Mesendoderm (in vitro differentiated cells): ENCODE measurements at regions not wholly inside any gene's neighbourhood (a gene's known extent, or its start where the extent isn't known, plus 50 kb on each side); places are given as distances from the start of the nearest gene placed in this dataset.

ENCODE experiments used
- DNase-seq: peaks from one replicate; pipeline ENCODE4 v3.0.0; 2013
- H2AK5ac ChIP-seq: 2 replicates; pipeline ENCODE4 v1.6.1; 2013; ENCODE audit warnings: low read length, inconsistent platforms
- H2BK120ac ChIP-seq: 2 replicates; pipeline ENCODE4 v1.6.1; 2013; ENCODE audit warnings: low read depth, mild to moderate bottlenecking, low read length, moderate library complexity, mixed read lengths
- H2BK15ac ChIP-seq: replicated peaks from 2 replicates; pipeline ENCODE4 v1.6.1; 2013; ENCODE audit warnings: low read depth, mild to moderate bottlenecking, moderate library complexity
- H2BK5ac ChIP-seq: 2 replicates; pipeline ENCODE4 v1.6.1; 2013; ENCODE audit warnings: low read length, inconsistent platforms
- H3K18ac ChIP-seq: 2 replicates; pipeline ENCODE4 v1.6.1; 2013; ENCODE audit warnings: mild to moderate bottlenecking, low read length, mixed read lengths
- H3K23ac ChIP-seq: one replicate; pipeline ENCODE4 v1.6.1; 2013; ENCODE audit warnings: low read length
- H3K27ac ChIP-seq: 2 replicates; pipeline ENCODE4 v1.5.1; 2013; ENCODE audit warnings: low read depth, mild to moderate bottlenecking, inconsistent platforms, low read length, moderate library complexity
- H3K27me3 ChIP-seq: 2 replicates; pipeline ENCODE4 v1.6.1; 2013; ENCODE audit warnings: low read length, control low read depth, mild to moderate bottlenecking, inconsistent platforms; ENCODE audit not compliant: insufficient read depth, poor library complexity
- H3K36me3 ChIP-seq: 2 replicates; pipeline ENCODE4 v1.6.1; 2013; ENCODE audit warnings: low read length, inconsistent platforms; ENCODE audit not compliant: control insufficient read depth, insufficient read depth
- H3K4ac ChIP-seq: one replicate; pipeline ENCODE4 v1.6.1; 2013; ENCODE audit warnings: low read depth, mild to moderate bottlenecking, low read length, moderate library complexity
- H3K4me1 ChIP-seq: 2 replicates; pipeline ENCODE4 v1.6.1; 2013; ENCODE audit warnings: low read depth, low read length, inconsistent platforms; ENCODE audit not compliant: control insufficient read depth
- H3K4me2 ChIP-seq: 2 replicates; pipeline ENCODE4 v1.6.1; 2013; ENCODE audit warnings: low read length
- H3K4me3 ChIP-seq: 2 replicates; pipeline ENCODE4 v1.5.1; 2013; ENCODE audit warnings: mild to moderate bottlenecking, low read length
- H3K56ac ChIP-seq: one replicate; pipeline ENCODE4 v1.6.1; 2013; ENCODE audit warnings: low read length
- H3K79me1 ChIP-seq: 2 replicates; pipeline ENCODE4 v1.6.1; 2013; ENCODE audit warnings: low read length, inconsistent platforms
- H3K79me2 ChIP-seq: 2 replicates; pipeline ENCODE4 v1.6.1; 2013; ENCODE audit warnings: mild to moderate bottlenecking, low read length; ENCODE audit not compliant: control insufficient read depth, insufficient read depth
- H3K9ac ChIP-seq: 2 replicates; pipeline ENCODE4 v1.6.1; 2013; ENCODE audit warnings: low read length, inconsistent platforms
- H4K5ac ChIP-seq: one replicate; pipeline ENCODE4 v1.6.1; 2013; ENCODE audit warnings: low read length
- H4K8ac ChIP-seq: one replicate; pipeline ENCODE4 v1.6.1; 2013; ENCODE audit warnings: low read depth, mild to moderate bottlenecking, control low read depth, low read length, moderate library complexity
- WGBS: extraction: QIAGEN DNeasy Blood & Tissue Kit; methylation state at CpG from one replicate; pipeline ENCODE4 v1.1.7; 2013; ENCODE audit warnings: low lambda C conversion rate, missing lambda C conversion rate; ENCODE audit not compliant: insufficient coverage; ENCODE audit errors: extremely low coverage; 5-methylcytosine and 5-hydroxymethylcytosine counted together

- no peak overlapping the region for H3K4me3 ChIP-seq
- no peaks in the 10 kb centered on the region for H3K4me1 ChIP-seq
- no peaks in the 10 kb centered on the region for H3K79me1 ChIP-seq
- no peak overlapping the region for H3K27ac ChIP-seq
- H3K9ac ChIP-seq: no peak overlapping the region
- H2BK120ac ChIP-seq: no peak overlapping the region
- no peak overlapping the region for H3K56ac ChIP-seq
- no peak overlapping the region for H3K18ac ChIP-seq
- no peak overlapping the region for H2BK5ac ChIP-seq
- no peaks in the 10 kb centered on the region for H3K36me3 ChIP-seq
- no peak overlapping the region for H3K23ac ChIP-seq
- H3K4ac ChIP-seq: no peak overlapping the region
- no CpG with 5 or more reads among the region's 2 CpGs for WGBS
- no peak overlapping the region for H4K5ac ChIP-seq
- no peak overlapping the region for H2AK5ac ChIP-seq
- DNase-seq: no peak
- no peaks in the 10 kb centered on the region for H3K79me2 ChIP-seq
- H3K27me3 ChIP-seq: no peaks in the 10 kb centered on the region
- H4K8ac ChIP-seq: no peak overlapping the region
- H2BK15ac ChIP-seq: no peak overlapping the region
- H3K4me2 ChIP-seq: no peak overlapping the region
Measured at GRCh38 chr4:149870008-149870407, 54.4 kb upstream of the IQCM start.

- WGBS: 100% methylated on average over 1 of the region's 1 CpG
Measured at GRCh38 chr4:149881744-149882143, 66.1 kb upstream of the IQCM start.

DNA sequence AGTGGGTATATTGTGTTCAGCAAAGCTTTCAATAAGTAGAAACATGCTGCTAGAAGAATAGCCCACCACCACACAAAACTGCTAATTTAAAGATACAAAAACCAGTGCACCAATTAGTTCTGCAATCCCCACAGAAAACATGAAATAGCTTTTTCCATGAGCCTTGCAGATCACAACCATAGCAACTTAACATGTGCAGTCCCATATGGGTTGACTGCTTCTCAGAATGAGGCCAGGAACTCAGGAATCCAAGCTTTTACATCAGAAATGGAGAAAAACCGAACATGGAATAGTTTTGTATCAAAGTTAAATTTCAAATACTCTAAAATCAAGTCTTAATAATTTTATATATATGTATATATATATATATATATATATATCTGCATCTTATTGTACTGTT is 66.6 kb upstream of the IQCM start:
- Histone ChIP-seq H3K27me3 (no peaks in the 10 kb centered on the region), H3K4me2 (no peak overlapping the region), H3K27ac (no peak overlapping the region), H3K36me3 (no peaks in the 10 kb centered on the region), H2BK120ac (no peak overlapping the region), H3K79me2 (no peaks in the 10 kb centered on the region), H3K23ac (no peak overlapping the region), H4K8ac (no peak overlapping the region), H3K79me1 (no peaks in the 10 kb centered on the region), H3K4me3 (no peak overlapping the region), H3K4me1 (no peaks in the 10 kb centered on the region), H3K9ac (no peak overlapping the region), H2AK5ac (no peak overlapping the region), H3K56ac (no peak overlapping the region), H3K4ac (no peak overlapping the region), H2BK15ac (no peak overlapping the region), H2BK5ac (no peak overlapping the region), H4K5ac (no peak overlapping the region), H3K18ac (no peak overlapping the region)
- DNase-seq: no peak
- no CpG with 5 or more reads among the region's 1 CpG for WGBS

More at GRCh38 chr4:149881744-149882143, 66.1 kb upstream of the IQCM start:
- Histone ChIP-seq H3K4me3 (no peak overlapping the region), H3K18ac (no peak overlapping the region), H2AK5ac (no peak overlapping the region), H2BK15ac (no peak overlapping the region), H3K56ac (no peak overlapping the region), H3K4me2 (no peak overlapping the region), H3K27me3 (no peaks in the 10 kb centered on the region), H3K27ac (no peak overlapping the region), H3K4ac (no peak overlapping the region), H4K5ac (no peak overlapping the region), H3K79me1 (no peaks in the 10 kb centered on the region), H3K4me1 (no peaks in the 10 kb centered on the region), H2BK120ac (no peak overlapping the region), H3K23ac (no peak overlapping the region), H2BK5ac (no peak overlapping the region), H3K79me2 (no peaks in the 10 kb centered on the region), H3K9ac (no peak overlapping the region), H4K8ac (no peak overlapping the region), H3K36me3 (no peaks in the 10 kb centered on the region)
- DNase-seq: no peak

GRCh38 chr4:149884046-149884445 is 68.4 kb upstream of the IQCM start:
- no peak overlapping the region for H2BK120ac ChIP-seq
- H3K4ac ChIP-seq: no peak overlapping the region
- H2BK5ac ChIP-seq: no peak overlapping the region
- no peak overlapping the region for H2BK15ac ChIP-seq
- no peak overlapping the region for H3K27ac ChIP-seq
- H3K4me1 ChIP-seq: no peaks in the 10 kb centered on the region
- H3K27me3 ChIP-seq: no peaks in the 10 kb centered on the region
- DNase-seq: no peak
- H3K23ac ChIP-seq: no peak overlapping the region
- H3K18ac ChIP-seq: no peak overlapping the region
- no peak overlapping the region for H3K9ac ChIP-seq
- H3K4me3 ChIP-seq: no peak overlapping the region
- no peak overlapping the region for H4K5ac ChIP-seq
- WGBS: no CpG with 5 or more reads among the region's 6 CpGs
- no peak overlapping the region for H4K8ac ChIP-seq
- H3K36me3 ChIP-seq: no peaks in the 10 kb centered on the region
- no peaks in the 10 kb centered on the region for H3K79me1 ChIP-seq
- no peak overlapping the region for H2AK5ac ChIP-seq
- H3K79me2 ChIP-seq: no peaks in the 10 kb centered on the region
- H3K56ac ChIP-seq: no peak overlapping the region
- H3K4me2 ChIP-seq: no peak overlapping the region

DNA sequence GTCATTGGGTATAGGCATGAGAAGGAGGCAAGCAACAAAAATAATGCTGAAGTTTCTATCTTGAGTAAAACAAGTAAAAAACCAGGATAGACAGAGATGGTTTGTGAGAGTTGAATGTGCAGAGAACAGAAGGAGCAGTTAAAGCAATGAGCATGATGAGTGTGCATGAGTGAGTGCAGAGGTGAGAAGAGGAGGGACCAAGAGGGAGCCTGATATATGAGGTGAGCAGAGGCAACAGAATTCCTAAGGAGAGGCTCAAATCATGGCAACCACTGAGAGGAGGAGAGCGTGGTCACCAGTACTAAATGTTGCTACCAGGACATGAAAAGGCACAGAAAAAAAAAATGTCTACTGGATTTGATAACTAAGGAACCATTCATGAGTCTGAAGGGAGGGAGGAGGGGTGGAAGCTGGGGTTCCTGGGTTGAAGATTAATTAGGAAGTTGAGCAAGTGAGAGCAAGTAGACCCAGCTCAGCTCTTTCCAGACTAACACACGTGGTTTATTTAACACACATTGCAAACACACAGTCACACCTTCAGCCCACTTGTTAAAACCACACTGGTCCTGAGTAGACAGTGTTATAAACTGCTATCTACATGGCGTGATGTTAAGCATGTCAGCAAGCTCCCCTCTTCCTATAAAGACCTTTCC is 69.0 kb upstream of the IQCM start:
- Histone ChIP-seq H3K23ac (no peak overlapping the region), H3K27me3 (no peaks in the 10 kb centered on the region), H3K4me1 (no peaks in the 10 kb centered on the region), H2AK5ac (no peak overlapping the region), H4K5ac (no peak overlapping the region), H3K79me2 (no peaks in the 10 kb centered on the region), H3K4ac (no peak overlapping the region), H2BK15ac (no peak overlapping the region), H3K4me3 (no peak overlapping the region), H3K18ac (no peak overlapping the region), H3K4me2 (no peak overlapping the region), H3K56ac (no peak overlapping the region), H3K36me3 (no peaks in the 10 kb centered on the region), H4K8ac (no peak overlapping the region), H2BK120ac (no peak overlapping the region), H3K27ac (no peak overlapping the region), H2BK5ac (no peak overlapping the region), H3K79me1 (no peaks in the 10 kb centered on the region), H3K9ac (no peak overlapping the region)
- WGBS: no CpG with 5 or more reads among the region's 3 CpGs
- DNase-seq: no peak

- Histone ChIP-seq H3K27me3 (no peaks in the 10 kb centered on the region), H3K4me3 (no peak overlapping the region), H3K36me3 (no peaks in the 10 kb centered on the region), H3K27ac (no peak overlapping the region), H2BK120ac (no peak overlapping the region), H3K79me2 (no peaks in the 10 kb centered on the region), H3K18ac (no peak overlapping the region), H3K23ac (no peak overlapping the region), H3K56ac (no peak overlapping the region), H3K9ac (no peak overlapping the region), H2BK15ac (no peak overlapping the region), H3K4ac (no peak overlapping the region), H4K8ac (no peak overlapping the region), H3K4me1 (no peaks in the 10 kb centered on the region), H3K4me2 (no peak overlapping the region), H4K5ac (no peak overlapping the region), H2BK5ac (no peak overlapping the region), H3K79me1 (no peaks in the 10 kb centered on the region), H2AK5ac (no peak overlapping the region)
- no peak for DNase-seq
Measured at GRCh38 chr4:149885896-149886295, 70.3 kb upstream of the IQCM start.
